Activated CD4-positive, alpha-beta memory T cell treated with anti-CD3 and anti-CD28 coated beads for 36 hours (primary cell): ENCODE measurements at regions not wholly inside any gene's neighbourhood (a gene's known extent, or its start where the extent isn't known, plus 50 kb on each side); places are given as distances from the start of the nearest gene placed in this dataset.
"Not testable (repeated sequence)": the region's sequence is repeated elsewhere in the genome, so short reads cannot be mapped to it uniquely, and the experiment has no call there.

Experiments
- CTCF ChIA-PET: fragments of 350-600 bp; sonication (Branson Sonifier 250); formaldehyde crosslinking; loops from one replicate; lab custom pipeline; 2021; ENCODE audit warnings: antibody characterized with exemption, inconsistent platforms; lab: Charles Lee
- POLR2A ChIA-PET: fragments of 350-600 bp; sonication (Branson Sonifier 250); formaldehyde crosslinking; loops from one replicate; lab custom pipeline; 2021; ENCODE audit warnings: antibody characterized with exemption; lab: Charles Lee
- DNase-seq: peaks from one replicate; pipeline ENCODE4 v3.0.0-alpha.2; 2020
- H3K27ac Mint-ChIP-seq: one replicate; pipeline ENCODE4 v1.8.0; 2021; ENCODE audit warnings: mixed read lengths
- H3K27me3 Mint-ChIP-seq: one replicate; pipeline ENCODE4 v1.8.0; 2021; ENCODE audit warnings: mixed read lengths
- H3K36me3 Mint-ChIP-seq: one replicate; pipeline ENCODE4 v1.8.0; 2021; ENCODE audit warnings: mixed read lengths
- H3K4me1 Mint-ChIP-seq: one replicate; pipeline ENCODE4 v1.8.0; 2021; ENCODE audit warnings: low read depth, mixed read lengths
- H3K4me3 Mint-ChIP-seq: one replicate; pipeline ENCODE4 v1.8.0; 2021; ENCODE audit warnings: mild to moderate bottlenecking, mixed read lengths
- H3K9me3 Mint-ChIP-seq: one replicate; pipeline ENCODE4 v1.8.0; 2021; ENCODE audit warnings: mixed read lengths
- intact Hi-C: fragments of 100-400 bp; cut with micrococcal nuclease; formaldehyde crosslinking; loops from one replicate; pipeline ENCODE4 v1.15.1; 2023

DNA sequence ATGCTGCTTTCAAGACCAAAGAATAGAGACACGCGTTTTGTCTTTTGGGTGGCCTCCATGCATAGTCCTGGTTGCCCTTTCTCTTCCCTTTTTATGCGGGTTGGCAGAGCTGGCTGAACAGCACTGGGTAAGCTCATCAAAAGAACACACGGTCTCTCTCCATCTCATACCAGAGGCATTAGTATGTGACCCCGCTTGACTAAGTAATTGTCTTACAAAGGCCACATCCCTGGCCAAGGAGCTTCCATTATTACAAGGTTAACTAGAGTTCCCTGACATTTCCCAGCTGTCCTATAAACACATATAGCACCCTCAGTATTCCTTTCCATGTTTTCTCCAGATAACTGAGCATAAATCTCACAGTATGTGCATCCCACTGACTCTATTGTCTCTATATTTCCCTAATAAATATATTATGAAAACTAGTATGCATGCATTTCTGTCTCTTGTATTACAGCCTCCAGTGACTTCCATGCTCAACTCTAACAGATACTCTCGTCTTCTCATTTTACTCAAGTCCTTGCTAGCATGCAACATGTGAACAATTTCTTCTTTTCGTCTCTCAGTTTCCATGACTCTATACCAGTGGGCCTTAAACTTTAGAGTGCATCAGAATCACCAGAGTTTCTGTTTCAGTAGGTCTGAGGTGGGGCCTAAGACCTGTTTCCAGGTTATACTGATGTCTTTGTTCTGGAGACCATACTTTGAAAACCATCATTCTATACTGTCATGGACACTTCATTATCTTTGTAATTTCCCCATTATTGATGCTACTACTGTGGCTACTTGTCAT is 247.7 kb upstream of the ARSJ start:
- ChIA-PET CTCF (no interaction called here), POLR2A (no interaction called here)
- H3K27me3 Mint-ChIP-seq = no peaks in the 10 kb centered on the region
- H3K4me1 Mint-ChIP-seq = no peaks in the 10 kb centered on the region
- DNase-seq = no peak
- no peak overlapping the region for H3K27ac Mint-ChIP-seq
- intact Hi-C loops = no loop called here
- H3K4me3 Mint-ChIP-seq = no peak overlapping the region
- no peaks in the 10 kb centered on the region for H3K9me3 Mint-ChIP-seq
- H3K36me3 Mint-ChIP-seq = no peaks in the 10 kb centered on the region

DNA sequence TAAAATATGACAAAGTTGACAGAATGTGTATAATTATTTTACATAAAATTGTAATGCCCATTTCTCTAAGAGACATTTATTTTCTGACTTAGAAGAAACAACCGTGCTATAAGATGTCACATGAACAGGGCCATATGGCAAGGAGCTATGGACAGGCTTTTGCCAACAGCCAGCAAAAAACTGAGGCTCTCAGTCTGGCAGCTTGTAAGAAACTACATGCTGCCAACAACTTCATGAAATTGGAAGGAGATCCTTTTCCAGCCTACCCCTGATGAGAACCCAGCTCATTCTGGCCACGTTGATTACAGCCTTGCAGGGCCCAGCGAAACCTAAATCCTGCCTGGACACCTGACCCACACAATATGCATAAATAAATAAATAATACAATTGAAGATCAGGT is 250.3 kb upstream of the ARSJ start:
- no peaks in the 10 kb centered on the region for H3K4me1 Mint-ChIP-seq
- ChIA-PET CTCF (no interaction called here), POLR2A (no interaction called here)
- no peak overlapping the region for H3K27ac Mint-ChIP-seq
- no peak for DNase-seq
- no peaks in the 10 kb centered on the region for H3K36me3 Mint-ChIP-seq
- H3K9me3 Mint-ChIP-seq = no peaks in the 10 kb centered on the region
- no peaks in the 10 kb centered on the region for H3K27me3 Mint-ChIP-seq
- no peak overlapping the region for H3K4me3 Mint-ChIP-seq
- intact Hi-C loops = no loop called here

DNA sequence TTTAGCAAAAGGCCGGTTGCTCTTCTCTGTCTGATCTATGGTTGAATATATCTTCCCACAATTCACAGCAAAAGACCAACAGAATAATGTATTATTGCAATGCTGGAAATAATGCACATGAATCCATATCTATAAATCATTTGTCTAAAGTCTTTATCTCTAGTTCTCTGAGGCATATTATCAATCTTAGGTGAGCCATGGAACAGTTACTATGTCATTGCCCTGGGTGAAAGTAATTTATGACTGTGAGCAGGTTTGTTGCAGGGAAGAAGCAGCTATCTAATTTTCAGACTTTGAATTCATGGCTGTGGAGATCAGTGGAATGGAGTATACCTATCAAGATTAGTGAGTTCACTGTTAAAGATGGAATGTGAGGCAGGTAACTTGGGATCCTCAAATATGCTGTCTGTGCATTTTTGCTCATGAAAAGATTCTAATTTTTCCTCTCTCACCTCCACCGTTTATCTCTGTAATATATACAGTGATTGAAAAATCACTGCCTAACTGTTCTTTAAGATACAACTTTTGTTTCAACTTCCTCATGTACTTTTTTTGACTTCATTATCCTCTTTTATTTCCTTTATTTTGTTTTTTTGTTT is 256.8 kb upstream of the ARSJ start:
- Mint-ChIP-seq H3K27me3 (no peaks in the 10 kb centered on the region), H3K27ac (no peak overlapping the region), H3K4me1 (no peaks in the 10 kb centered on the region), H3K4me3 (no peak overlapping the region), H3K9me3 (no peaks in the 10 kb centered on the region), H3K36me3 (no peaks in the 10 kb centered on the region)
- no peak for DNase-seq
- intact Hi-C loops = no loop called here
- ChIA-PET POLR2A (no interaction called here), CTCF (no interaction called here)

- Mint-ChIP-seq H3K4me1 (no peaks in the 10 kb centered on the region), H3K36me3 (no peaks in the 10 kb centered on the region), H3K27me3 (no peaks in the 10 kb centered on the region), H3K9me3 (no peaks in the 10 kb centered on the region), H3K27ac (no peak overlapping the region), H3K4me3 (no peak overlapping the region)
- DNase-seq = no peak
- CTCF ChIA-PET = no interaction called here
- POLR2A ChIA-PET = no interaction called here
- intact Hi-C loops = no loop called here
These were observed 258.6 kb upstream of the ARSJ start for GRCh38 chr4:114237997-114238396.

GRCh38 chr4:114249561-114249960 is 270.1 kb upstream of the ARSJ start:
- Mint-ChIP-seq H3K27me3 (peaks cover 8% of the 10 kb centered on the region), H3K4me3 (no peak overlapping the region), H3K27ac (no peak overlapping the region), H3K4me1 (no peaks in the 10 kb centered on the region), H3K36me3 (no peaks in the 10 kb centered on the region), H3K9me3 (peaks cover 14% of the 10 kb centered on the region)
- POLR2A ChIA-PET = no interaction called here
- CTCF ChIA-PET = no interaction called here
- intact Hi-C loops = no loop called here
- no peak for DNase-seq

GRCh38 chr4:114249976-114250375 is 270.5 kb upstream of the ARSJ start:
- POLR2A ChIA-PET = no interaction called here
- Mint-ChIP-seq H3K27ac (no peak overlapping the region), H3K36me3 (no peaks in the 10 kb centered on the region), H3K4me1 (no peaks in the 10 kb centered on the region), H3K4me3 (no peak overlapping the region), H3K9me3 (peaks cover 14% of the 10 kb centered on the region), H3K27me3 (peaks cover 8% of the 10 kb centered on the region)
- intact Hi-C loops = no loop called here
- CTCF ChIA-PET = no interaction called here
- no peak for DNase-seq

DNA sequence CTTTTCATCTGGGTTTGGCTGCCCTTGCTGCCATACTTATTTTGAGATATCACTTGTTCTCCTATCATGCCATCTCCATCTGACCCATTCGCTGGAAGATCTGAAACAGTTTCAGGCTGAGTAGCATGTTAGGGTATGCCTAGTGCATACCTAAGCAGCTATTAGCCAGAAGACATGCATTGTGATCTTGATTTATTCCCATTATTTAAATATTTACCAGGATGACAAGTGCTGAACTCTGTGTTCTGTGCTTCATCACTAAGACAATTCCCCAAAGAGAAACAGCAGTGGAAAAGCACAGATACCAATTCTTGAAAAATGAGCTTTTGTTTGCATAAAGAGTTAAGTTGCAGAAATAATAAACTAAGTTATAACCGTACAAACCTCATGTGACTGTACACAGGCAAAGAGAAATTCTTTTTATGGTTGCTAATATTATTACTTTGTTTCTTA is 271.0 kb upstream of the ARSJ start:
- Mint-ChIP-seq H3K4me3 (no peak overlapping the region), H3K9me3 (peaks cover 14% of the 10 kb centered on the region), H3K36me3 (no peaks in the 10 kb centered on the region), H3K4me1 (no peaks in the 10 kb centered on the region), H3K27ac (no peak overlapping the region), H3K27me3 (peaks cover 8% of the 10 kb centered on the region)
- intact Hi-C loops = no loop called here
- no peak for DNase-seq
- ChIA-PET POLR2A (no interaction called here), CTCF (no interaction called here)

GRCh38 chr4:114251020-114251419 is 271.6 kb upstream of the ARSJ start:
- H3K27ac Mint-ChIP-seq = no peak overlapping the region
- H3K27me3 Mint-ChIP-seq = peaks cover 8% of the 10 kb centered on the region
- no peak for DNase-seq
- ChIA-PET CTCF (no interaction called here), POLR2A (no interaction called here)
- intact Hi-C loops = no loop called here
- no peak overlapping the region for H3K4me3 Mint-ChIP-seq
- no peaks in the 10 kb centered on the region for H3K4me1 Mint-ChIP-seq
- peaks cover 14% of the 10 kb centered on the region for H3K9me3 Mint-ChIP-seq
- no peaks in the 10 kb centered on the region for H3K36me3 Mint-ChIP-seq

DNA sequence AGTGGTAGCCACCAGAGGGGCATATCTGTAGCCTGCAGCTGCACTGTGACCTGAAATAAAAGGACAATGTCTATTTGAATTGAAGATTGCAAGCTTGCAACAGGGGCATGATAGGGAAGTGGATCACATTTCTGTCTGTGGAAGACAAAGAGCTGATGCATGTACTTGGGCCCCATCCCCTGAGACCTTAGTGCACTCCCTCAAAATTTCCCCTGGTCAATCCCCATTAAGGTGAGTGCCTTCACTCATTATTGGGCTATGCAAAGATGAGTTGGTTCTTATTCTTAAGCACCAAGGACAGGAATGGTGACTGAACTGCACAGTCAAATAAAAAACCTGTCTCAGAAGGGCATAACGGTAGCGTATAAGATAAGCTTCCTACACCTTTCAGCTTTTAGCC is 273.1 kb upstream of the ARSJ start:
- CTCF ChIA-PET = no interaction called here

GRCh38 chr4:114257501-114257900 is 278.1 kb upstream of the ARSJ start:
- Mint-ChIP-seq H3K27ac (no peak overlapping the region), H3K36me3 (no peaks in the 10 kb centered on the region), H3K4me3 (no peak overlapping the region), H3K9me3 (peaks cover 14% of the 10 kb centered on the region), H3K27me3 (peaks cover 1% of the 10 kb centered on the region), H3K4me1 (no peaks in the 10 kb centered on the region)
- no peak for DNase-seq
- POLR2A ChIA-PET = no interaction called here
- intact Hi-C loops = no loop called here
- CTCF ChIA-PET = no interaction called here

More for the DNA sequence above, 273.1 kb upstream of the ARSJ start:
- H3K9me3 Mint-ChIP-seq = peaks cover 14% of the 10 kb centered on the region
- DNase-seq = no peak
- POLR2A ChIA-PET = no interaction called here
- peaks cover 4% of the 10 kb centered on the region for H3K27me3 Mint-ChIP-seq
- no peaks in the 10 kb centered on the region for H3K4me1 Mint-ChIP-seq
- no peak overlapping the region for H3K27ac Mint-ChIP-seq
- no peak overlapping the region for H3K4me3 Mint-ChIP-seq
- H3K36me3 Mint-ChIP-seq = no peaks in the 10 kb centered on the region
- intact Hi-C loops = no loop called here

DNA sequence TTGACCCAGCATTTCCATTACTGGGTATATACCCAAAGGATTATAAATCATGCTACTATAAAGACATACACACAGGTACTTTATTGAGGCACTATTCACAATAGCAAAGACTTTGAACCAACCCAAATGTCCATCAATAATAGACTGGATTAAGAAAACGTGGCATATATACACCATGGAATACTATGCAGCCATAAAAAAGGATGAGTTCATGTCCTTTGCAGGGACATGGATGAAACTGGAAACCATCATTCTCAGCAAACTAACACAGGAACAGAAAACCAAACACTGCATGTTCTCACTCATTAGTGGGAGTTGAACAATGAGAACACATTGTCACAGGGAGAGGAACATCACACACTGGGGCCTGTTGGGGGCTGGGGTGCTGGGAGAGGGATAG is 283.0 kb upstream of the ARSJ start:
- POLR2A ChIA-PET, H3K36me3 Mint-ChIP-seq, H3K27me3 Mint-ChIP-seq, H3K4me1 Mint-ChIP-seq, CTCF ChIA-PET, H3K4me3 Mint-ChIP-seq, intact Hi-C loops, DNase-seq, H3K9me3 Mint-ChIP-seq, H3K27ac Mint-ChIP-seq: not testable (repeated sequence)

GRCh38 chr4:114263233-114263632 is 283.8 kb upstream of the ARSJ start:
- POLR2A ChIA-PET = no interaction called here
- DNase-seq = no peak
- H3K27ac Mint-ChIP-seq = no peak overlapping the region
- no peaks in the 10 kb centered on the region for H3K27me3 Mint-ChIP-seq
- no peak overlapping the region for H3K4me3 Mint-ChIP-seq
- intact Hi-C loops = no loop called here
- no peaks in the 10 kb centered on the region for H3K36me3 Mint-ChIP-seq
- H3K9me3 Mint-ChIP-seq = no peaks in the 10 kb centered on the region
- CTCF ChIA-PET = no interaction called here
- H3K4me1 Mint-ChIP-seq = no peaks in the 10 kb centered on the region

GRCh38 chr4:114264452-114264851 is 285.0 kb upstream of the ARSJ start:
- POLR2A ChIA-PET = interaction anchor here (0.7 kb wide), 1 partner anchor 13 kb away, joined by 3 read pairs; no protein-coding TSS in a partner anchor
- H3K4me1 Mint-ChIP-seq = no peaks in the 10 kb centered on the region
- no peaks in the 10 kb centered on the region for H3K36me3 Mint-ChIP-seq
- no peaks in the 10 kb centered on the region for H3K27me3 Mint-ChIP-seq
- no peak overlapping the region for H3K27ac Mint-ChIP-seq
- H3K9me3 Mint-ChIP-seq = no peaks in the 10 kb centered on the region
- no peak for DNase-seq
- CTCF ChIA-PET = no interaction called here
- no peak overlapping the region for H3K4me3 Mint-ChIP-seq
- intact Hi-C loops = no loop called here
